8988T (cell line): ENCODE measurements at regions not wholly inside any gene's neighbourhood (a gene's known extent, or its start where the extent isn't known, plus 50 kb on each side); places are given as distances from the start of the nearest gene placed in this dataset.
"Not testable (repeated sequence)": the region's sequence is repeated elsewhere in the genome, so short reads cannot be mapped to it uniquely, and the experiment has no call there.

Source experiments
- DNase-seq: peaks from one replicate; pipeline ENCODE4 v3.0.0; 2011

GRCh38 chr5:92665506-92665905 is 915.5 kb downstream of the NR2F1-AS1 start:
- no peak for DNase-seq

DNA sequence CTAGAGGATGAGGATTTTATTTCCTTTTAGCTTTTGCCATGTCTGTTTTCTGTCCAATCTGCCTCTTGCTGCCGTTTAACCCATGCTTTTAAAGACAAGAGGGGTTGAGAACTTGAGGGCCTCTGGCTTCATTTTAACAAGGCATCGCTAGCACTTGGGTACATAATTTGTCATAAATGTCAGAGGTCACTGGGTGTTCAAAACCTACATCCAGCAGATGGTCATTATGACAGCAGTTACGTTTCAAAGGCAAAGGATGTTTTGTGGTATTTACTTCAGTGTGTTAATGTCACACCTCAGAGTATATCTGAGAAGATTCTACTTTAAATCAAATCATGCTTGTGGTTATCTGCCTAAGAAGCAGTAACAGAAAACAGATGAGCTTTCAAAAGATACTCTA is 918.3 kb downstream of the NR2F1-AS1 start:
- no peak for DNase-seq

DNA sequence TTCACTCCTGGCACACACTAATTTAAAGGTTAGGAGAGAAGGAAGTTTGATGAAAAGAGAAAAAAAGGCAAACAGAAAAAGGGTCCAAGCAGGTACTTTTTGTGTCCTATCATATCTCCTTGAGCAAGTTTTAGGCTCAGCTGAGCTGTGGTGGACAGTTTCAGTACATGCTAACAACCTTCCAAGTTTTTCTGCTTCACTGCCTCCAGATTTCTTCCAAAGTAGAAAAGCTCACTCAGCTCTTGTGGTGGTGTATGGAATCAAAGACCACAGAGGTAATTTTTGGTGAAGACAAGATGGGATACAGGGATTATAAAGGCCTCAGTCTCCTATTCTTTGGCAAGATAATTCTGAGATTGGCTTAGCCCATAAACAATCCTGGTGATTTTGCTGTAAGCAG is 921.8 kb downstream of the NR2F1-AS1 start:
- no peak for DNase-seq

DNA sequence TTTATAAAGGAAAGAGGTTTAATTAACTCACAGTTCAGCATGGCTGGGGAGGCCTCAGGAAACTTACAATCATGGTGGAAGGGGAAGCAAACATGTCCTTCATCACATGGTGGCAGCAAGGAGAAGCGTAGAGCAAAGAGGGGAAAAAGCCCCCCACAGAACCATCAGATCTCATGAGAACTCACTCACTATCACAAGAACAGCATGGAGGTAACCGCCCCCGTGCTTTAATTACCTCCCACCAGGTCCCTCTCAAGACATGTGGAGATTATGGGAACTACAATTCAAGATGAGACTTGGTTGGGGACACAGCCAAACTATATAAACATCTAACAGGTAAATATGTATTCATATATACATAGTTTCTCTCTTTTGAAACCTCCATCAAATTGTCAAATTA is 926.4 kb downstream of the NR2F1-AS1 start:
- not testable (repeated sequence) for DNase-seq

DNA sequence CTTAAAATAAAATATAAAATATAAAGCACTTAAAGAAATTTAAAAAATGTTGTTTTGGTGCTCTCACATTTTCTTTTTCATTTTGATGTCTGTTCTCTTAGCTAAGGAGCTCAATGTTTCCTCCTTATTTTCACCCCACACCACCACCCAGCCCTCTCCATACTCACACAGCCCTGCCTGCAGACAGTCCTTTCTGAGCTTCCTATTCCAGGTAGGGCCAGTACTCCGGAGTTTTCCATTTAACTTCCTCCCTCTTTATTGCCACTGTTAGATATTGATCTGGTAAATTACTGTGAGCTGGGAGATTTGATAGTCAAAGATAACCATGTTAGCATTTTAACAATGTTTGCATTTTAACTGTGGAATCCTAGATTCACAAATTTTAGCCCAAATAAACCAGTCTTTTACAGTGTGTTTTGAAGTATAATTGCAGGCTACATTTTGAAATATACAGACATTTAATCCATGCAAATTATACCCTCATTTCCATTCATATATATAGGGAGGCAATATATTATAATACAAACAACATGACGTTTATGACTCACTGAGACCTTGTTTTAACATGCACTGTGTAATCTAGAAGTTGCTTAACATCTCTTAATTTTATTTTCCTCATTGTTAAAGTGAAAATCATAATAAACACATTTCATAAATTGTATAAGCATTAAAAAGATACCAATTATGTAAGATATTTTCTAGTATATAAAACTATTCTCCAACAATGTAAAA is 927.1 kb downstream of the NR2F1-AS1 start:
- DNase-seq = no peak

GRCh38 chr5:92652756-92653155 is 928.3 kb downstream of the NR2F1-AS1 start:
- DNase-seq = no peak

DNA sequence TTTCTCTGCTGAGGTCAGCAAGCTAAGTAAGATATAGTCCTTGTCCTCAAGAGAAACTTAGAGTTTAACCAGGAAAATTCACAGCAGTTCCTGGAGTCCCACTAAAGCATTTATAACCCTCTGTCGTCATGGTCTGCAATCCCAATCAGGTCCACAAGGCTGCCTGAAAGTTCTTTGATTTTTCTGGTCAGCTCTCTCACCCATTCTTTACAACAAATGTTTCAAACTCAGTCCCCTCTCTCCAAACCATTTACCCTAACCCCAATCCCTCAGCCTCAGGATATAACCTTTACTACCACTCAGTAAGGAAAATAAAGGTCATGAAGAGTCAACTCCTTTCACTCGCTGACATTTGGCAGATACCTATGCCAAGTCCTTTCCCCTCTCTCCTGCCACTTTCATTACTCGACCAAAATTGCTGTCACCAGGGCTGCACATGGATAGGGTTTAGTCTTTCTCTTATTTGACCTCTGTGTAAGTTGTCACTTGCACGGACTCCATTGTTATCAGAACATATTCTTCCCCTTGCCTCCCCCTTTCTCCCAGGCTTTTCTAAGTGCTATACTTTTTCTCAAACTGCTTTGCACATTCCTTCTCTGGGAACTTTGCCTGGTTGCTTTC is 936.6 kb downstream of the NR2F1-AS1 start:
- no peak for DNase-seq

DNA sequence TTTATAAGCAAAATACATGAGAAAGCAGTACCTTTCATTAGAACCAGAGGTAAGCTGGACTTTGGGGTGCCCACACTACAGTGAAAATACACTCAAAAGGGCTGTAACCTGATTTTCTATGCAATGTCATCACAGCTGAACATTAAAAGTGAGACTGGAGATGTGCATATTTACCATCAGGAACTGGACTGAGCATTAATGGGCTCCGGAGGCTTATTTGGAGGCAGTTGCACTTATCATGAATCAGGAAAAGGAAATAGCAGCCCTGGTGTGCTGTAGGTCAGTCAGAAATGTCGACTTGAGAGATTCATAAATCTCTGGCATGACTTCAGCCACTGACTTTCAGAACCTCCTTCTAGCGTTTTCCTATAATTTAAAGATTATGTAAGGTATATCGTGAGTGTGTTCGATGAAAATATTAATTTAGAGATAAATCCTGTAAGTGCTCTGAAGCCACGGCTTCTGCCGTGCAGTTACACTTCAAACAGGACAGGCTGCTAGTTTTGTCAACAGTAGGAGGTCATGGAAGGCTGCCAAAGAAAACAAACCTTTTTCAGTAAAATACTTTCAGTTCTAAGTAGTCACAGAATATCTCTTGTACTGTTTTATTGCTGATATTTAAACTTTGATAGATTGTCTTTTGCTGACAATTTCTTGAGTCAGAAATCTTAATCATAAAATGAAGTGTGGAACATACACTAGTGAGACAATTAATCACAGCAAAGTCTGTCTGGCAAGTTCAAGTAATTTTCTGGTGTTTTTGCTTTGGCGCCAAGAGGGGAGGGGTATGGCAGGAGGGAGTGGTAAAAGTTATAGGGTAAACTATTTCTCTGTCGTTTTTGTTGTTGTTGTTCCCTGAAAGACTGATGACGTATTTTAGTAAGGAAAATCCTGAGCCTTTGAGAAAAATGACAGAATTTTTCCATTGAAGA is 939.7 kb downstream of the NR2F1-AS1 start:
- DNase-seq = no peak

DNA sequence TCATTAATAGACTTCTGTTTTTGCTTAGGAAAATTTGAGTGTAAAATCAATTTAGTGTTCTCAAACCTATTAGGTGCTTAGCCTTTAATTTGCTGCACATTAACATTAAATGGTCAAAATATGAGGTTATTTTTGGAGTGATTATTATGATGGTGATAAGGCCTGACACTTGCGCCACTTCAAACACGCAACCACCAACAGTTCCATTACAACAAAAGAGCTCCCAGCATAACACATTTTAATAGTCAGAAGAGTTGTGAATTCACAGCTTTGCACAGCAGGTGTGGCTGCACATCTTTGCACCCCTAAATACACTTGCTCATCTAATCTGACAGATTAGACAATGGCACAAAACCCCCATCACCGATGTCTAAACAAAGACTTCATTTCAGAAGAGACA is 940.7 kb downstream of the NR2F1-AS1 start:
- no peak for DNase-seq

GRCh38 chr5:92637960-92638359 is 943.1 kb downstream of the NR2F1-AS1 start:
- no peak for DNase-seq

DNA sequence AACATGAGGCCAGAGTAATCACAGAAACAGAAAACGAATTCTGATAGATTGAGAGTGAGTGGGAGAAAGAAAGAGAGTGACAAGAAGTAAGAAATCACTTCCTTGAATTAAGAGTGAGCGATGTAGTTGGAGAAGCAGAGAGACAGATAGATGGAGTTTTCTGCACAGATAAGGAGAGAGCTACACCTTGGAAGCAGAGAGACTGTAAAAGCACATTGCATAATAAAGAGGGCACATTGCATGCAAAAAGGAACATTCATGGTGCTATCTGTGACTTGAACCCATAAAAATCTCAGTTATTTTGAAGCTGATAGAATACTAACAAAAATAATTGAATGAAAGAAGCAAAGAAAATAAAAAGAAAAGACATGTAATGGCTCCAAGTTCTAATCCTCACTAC is 943.8 kb downstream of the NR2F1-AS1 start:
- DNase-seq = no peak

- DNase-seq = no peak
These were observed 946.0 kb downstream of the NR2F1-AS1 start for GRCh38 chr5:92635001-92635461.

- no peak for DNase-seq
These were observed 947.0 kb downstream of the NR2F1-AS1 start for GRCh38 chr5:92633875-92634487.

GRCh38 chr5:92633176-92633575 is 947.8 kb downstream of the NR2F1-AS1 start:
- no peak for DNase-seq

DNA sequence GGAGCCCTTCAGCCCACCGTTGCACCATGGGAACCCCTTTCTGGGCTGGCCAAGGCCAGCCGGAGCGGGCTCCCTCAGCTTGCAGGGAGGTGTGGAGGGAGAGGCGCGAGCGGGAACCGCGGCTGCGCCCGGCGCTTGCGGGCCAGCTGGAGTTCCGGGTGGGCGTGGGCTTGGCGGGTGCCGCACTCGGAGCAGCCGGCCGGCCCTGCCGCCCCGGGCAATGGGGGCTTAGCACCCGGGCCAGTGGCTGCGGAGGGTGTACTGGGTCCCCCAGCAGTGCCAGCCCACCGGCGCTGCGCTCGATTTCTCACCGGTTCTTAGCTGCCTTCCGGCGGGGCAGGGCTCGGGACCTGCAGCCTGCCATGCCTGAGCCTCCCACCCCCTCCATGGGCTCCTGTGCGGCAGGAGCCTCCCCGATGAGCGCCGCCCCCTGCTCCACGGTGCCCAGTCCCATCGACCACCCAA is 949.8 kb downstream of the NR2F1-AS1 start:
- not testable (repeated sequence) for DNase-seq

GRCh38 chr5:92629574-92629973 is 951.4 kb downstream of the NR2F1-AS1 start:
- no peak for DNase-seq

DNA sequence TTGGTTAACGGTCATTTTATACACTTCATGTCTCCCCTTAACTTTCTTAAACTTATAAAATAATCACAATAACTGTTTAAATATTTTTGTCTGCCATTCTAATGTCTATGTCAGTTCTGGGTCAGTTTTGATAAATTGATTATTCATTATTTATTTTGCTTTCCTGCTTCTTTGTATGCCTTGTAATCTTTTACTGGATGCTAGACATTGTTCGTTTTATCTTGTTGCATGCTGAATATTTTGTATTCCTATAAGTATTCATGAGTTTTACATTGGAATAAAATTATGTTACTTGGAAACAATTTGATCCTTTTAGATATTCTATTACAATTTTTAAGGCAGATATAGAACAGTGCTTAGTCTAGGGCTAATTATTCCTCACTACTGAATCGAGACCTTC is 952.0 kb downstream of the NR2F1-AS1 start:
- no peak for DNase-seq

DNA sequence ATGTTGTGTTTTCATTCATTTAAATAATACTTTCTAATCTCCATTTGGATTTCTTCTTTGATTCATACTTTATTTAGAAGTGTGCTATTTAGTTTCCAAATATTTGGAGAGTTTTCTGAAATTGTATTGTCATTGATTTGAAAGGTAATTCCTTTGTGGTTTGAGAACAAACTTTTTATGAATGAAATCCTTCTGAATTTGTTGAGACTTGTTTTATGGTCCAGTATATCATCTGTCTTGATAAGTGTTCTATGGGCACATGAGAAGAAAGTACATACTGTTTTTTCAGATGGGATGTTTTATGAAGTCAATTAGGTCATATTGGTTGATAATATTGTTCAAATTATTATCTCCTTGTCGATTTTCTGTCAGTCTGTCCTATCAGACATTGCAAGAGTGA is 953.8 kb downstream of the NR2F1-AS1 start:
- DNase-seq = no peak

GRCh38 chr5:92616085-92616484 is 964.9 kb downstream of the NR2F1-AS1 start:
- no peak for DNase-seq

DNA sequence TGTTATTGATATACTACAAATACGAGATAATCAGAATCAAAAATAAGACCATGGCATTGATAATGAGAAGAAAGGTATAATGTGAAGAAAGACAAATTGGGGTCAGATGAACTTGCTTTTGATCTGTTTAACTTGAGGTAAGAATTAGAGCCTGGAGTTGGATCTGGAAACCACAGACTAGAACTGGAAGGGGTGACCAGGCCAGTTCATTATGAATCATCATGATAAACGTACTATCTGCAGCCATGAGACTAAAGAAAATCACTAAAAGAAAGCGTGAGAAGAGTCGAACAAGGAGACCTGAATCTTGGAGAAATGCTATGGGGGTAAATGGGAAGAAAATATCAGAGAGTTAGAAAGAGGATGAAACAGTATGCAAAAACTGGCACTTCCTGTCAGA is 967.5 kb downstream of the NR2F1-AS1 start:
- no peak for DNase-seq

GRCh38 chr5:92610435-92610834 is 970.6 kb downstream of the NR2F1-AS1 start:
- not testable (repeated sequence) for DNase-seq

DNA sequence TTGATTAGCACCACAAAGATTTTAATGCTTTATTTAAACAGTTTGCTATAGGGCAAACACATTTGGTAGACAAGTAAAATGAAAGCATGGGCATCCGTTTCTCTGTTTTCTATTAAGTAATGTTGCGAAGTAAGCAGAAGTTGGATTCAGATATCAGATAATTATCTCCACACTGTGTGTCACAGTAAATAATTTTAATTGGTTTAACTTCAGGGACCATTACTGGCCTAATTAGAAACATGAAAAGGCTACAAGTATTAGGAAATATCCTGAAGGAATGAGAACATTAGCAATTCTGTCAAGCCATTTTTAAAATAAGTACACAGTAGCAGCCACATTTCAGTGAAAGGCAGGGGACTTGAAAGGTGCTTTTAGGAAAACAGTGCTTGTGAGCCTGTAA is 975.4 kb downstream of the NR2F1-AS1 start:
- DNase-seq = no peak

DNA sequence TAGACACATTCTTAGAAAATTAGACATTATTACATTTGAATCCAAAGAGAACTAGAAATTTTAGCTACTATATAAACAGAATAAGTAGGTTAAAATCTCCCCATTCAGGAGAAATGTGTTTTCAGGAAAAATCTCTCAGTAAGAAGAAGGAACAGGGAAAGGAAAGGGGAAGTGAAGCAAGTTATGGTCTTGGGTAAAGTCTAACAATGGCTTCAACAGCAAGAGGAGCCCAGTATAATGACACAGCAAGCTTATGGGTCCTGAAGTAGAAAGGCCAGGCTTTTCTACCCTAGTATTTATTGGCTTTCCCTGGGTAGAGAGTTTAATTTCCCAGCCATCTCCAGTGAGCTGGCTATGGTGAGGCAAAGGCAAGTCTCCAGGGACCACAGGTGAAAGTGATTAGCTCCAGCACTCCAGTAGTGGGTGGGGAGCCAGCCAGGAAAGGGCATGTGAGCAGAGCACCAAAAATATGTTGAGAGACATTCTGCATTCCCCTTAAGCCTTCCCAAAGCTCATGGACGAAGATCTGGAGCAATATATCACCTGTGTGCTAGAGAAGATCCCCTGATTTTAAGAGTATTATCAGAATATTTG is 981.7 kb downstream of the NR2F1-AS1 start:
- DNase-seq = no peak
